Panc1 (cell line): ENCODE measurements at regions not wholly inside any gene's neighbourhood (a gene's known extent, or its start where the extent isn't known, plus 50 kb on each side); places are given as distances from the start of the nearest gene placed in this dataset.

ENCODE experiments used
- ATAC-seq: fragments of 200-7000 bp; cut with Tn5 transposase; 2 replicates; pipeline ENCODE4 v1.9.1; 2020; ENCODE audit warnings: mild to moderate bottlenecking, moderate library complexity
- BruUV-seq: library from RNA; stranded (reverse); fragments of 400-500 nt; replicated peaks from 2 replicates; lab custom pipeline; 2021; lab: Mats Ljungman, UMichigan
- CTCF ChIA-PET: fragments of 300-600 bp; sonication (Branson Sonifier 250); formaldehyde crosslinking; loops from one replicate; lab custom pipeline; 2022; ENCODE audit warnings: antibody characterized with exemption; lab: Charles Lee
- POLR2A ChIA-PET: fragments of 300-600 bp; sonication (Branson Sonifier 250); formaldehyde crosslinking; loops from one replicate; lab custom pipeline; 2022; ENCODE audit warnings: antibody characterized with exemption; lab: Charles Lee
- DNase-seq: peaks from one replicate; pipeline ENCODE4 v3.0.0-alpha.2; 2010; ENCODE audit warnings: low read depth, low spot score
- H3K27ac ChIP-seq: 2 replicates; pipeline ENCODE4 v1.5.1; 2011; ENCODE audit warnings: mild to moderate bottlenecking, low read length, inconsistent platforms
- H3K27me3 ChIP-seq: fragments of 200-500 bp; sonication (Bioruptor generic); 2 replicates; pipeline ENCODE4 v1.6.0; 2014; ENCODE audit warnings: low read length, inconsistent platforms; ENCODE audit not compliant: control insufficient read depth, insufficient read depth
- H3K36me3 ChIP-seq: fragments of 200-500 bp; sonication (Bioruptor generic); 2 replicates; pipeline ENCODE4 v1.5.1; 2014; ENCODE audit warnings: inconsistent platforms, mild to moderate bottlenecking, low read length, moderate library complexity; ENCODE audit not compliant: control insufficient read depth, insufficient read depth
- H3K4me1 ChIP-seq: 2 replicates; pipeline ENCODE4 v1.5.1; 2011; ENCODE audit warnings: inconsistent platforms, mild to moderate bottlenecking, low read length, moderate library complexity; ENCODE audit not compliant: control insufficient read depth, insufficient read depth
- H3K4me3 ChIP-seq, 2 experiments: 2 replicates each; pipeline ENCODE4 v1.5.1; 2011 to 2012; ENCODE audit warnings: low read depth in 2 of 2, low read length in 2 of 2, mild to moderate bottlenecking in 2 of 2, inconsistent platforms in 1 of 2, moderate library complexity in 1 of 2
- H3K9me3 ChIP-seq: fragments of 200-500 bp; sonication (Bioruptor generic); 2 replicates; pipeline ENCODE4 v1.5.1; 2014; ENCODE audit warnings: low read depth, mild to moderate bottlenecking, inconsistent platforms, low read length, moderate library complexity; ENCODE audit not compliant: control insufficient read depth, insufficient read depth
- POLR2AphosphoS5 ChIP-seq: IDR thresholded peaks from 2 replicates; pipeline ENCODE4 v1.6.1; 2012; ENCODE audit warnings: mild to moderate bottlenecking, low read depth, low read length, moderate library complexity
- REST ChIP-seq, 2 experiments: IDR thresholded peaks; 2 replicates each; pipeline ENCODE4 v1.6.1; 2011 to 2012; ENCODE audit warnings: low read depth in 2 of 2, control low read depth in 1 of 2, low read length in 1 of 2, mild to moderate bottlenecking in 1 of 2, moderate library complexity in 1 of 2; ENCODE audit not compliant: insufficient read depth in 1 of 2
- SIN3A ChIP-seq: IDR thresholded peaks from 2 replicates; pipeline ENCODE4 v1.6.1; 2012; ENCODE audit warnings: low read depth, mild to moderate bottlenecking, low read length, moderate library complexity, borderline replicate concordance; ENCODE audit not compliant: insufficient read depth
- TCF7L2 ChIP-seq: IDR thresholded peaks from 2 replicates; pipeline ENCODE4 v1.6.1; 2011; ENCODE audit warnings: mild to moderate bottlenecking, low read depth, low read length, inconsistent platforms
- in situ Hi-C: cut with HindIII; loops from 2 replicates; pipeline ENCODE4 v1.10.0; 2016; ENCODE audit warnings: low sequenced_read_pairs, low pct_unique_long_range_greater_than_20kb
- intact Hi-C: fragments of 100-400 bp; cut with micrococcal nuclease; formaldehyde crosslinking; loops from one replicate; pipeline ENCODE4 v1.10.0; 2022; ENCODE audit not compliant: unreplicated experiment
- TF ChIP-seq, protein P1 (sequence below): fragments of 450-650 bp; IDR thresholded peaks from 2 replicates; pipeline ENCODE4 v1.5.1; 2017; ENCODE audit warnings: mild to moderate bottlenecking

DNA sequence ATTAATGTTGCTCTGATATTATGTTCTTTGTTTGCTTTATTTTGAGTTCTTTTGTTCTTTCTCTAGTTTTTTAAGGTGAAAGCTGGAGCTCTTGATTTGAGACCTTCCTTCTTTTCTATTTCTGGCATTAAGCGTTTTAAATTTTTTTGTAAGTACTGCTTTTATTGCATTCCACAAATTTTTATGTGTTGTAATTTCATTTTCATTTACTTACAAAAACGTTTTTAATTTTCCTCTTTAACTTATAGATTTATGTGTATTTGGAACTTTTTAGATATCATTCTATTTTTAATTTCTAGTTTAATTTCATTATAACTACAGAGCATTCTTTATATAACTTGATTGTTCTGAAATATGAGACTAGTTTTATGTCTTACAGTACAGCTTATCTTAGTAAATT lies 395.6 kb downstream of the ETV1 start:
- no peak for TF ChIP-seq SIN3A
- no peak for TF ChIP-seq POLR2AphosphoS5
- TF ChIP-seq TCF7L2, result no peak
- TF ChIP-seq, protein P1, sequence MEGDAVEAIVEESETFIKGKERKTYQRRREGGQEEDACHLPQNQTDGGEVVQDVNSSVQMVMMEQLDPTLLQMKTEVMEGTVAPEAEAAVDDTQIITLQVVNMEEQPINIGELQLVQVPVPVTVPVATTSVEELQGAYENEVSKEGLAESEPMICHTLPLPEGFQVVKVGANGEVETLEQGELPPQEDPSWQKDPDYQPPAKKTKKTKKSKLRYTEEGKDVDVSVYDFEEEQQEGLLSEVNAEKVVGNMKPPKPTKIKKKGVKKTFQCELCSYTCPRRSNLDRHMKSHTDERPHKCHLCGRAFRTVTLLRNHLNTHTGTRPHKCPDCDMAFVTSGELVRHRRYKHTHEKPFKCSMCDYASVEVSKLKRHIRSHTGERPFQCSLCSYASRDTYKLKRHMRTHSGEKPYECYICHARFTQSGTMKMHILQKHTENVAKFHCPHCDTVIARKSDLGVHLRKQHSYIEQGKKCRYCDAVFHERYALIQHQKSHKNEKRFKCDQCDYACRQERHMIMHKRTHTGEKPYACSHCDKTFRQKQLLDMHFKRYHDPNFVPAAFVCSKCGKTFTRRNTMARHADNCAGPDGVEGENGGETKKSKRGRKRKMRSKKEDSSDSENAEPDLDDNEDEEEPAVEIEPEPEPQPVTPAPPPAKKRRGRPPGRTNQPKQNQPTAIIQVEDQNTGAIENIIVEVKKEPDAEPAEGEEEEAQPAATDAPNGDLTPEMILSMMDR, result no peak
- TF ChIP-seq REST (IDR thresholded peaks at IDR 0.05; ENCODE audit: insufficient read depth in 1 of 2, low read depth in 2 of 2, low read length in 1 of 2), result no peak
- no peak for ATAC-seq
- Histone ChIP-seq H3K27ac (no peak overlapping the region), H3K4me3 (no peak overlapping the region), H3K36me3 (no peaks in the 10 kb centered on the region), H3K27me3 (no peaks in the 10 kb centered on the region), H3K9me3 (peaks cover 15% of the 10 kb centered on the region; the same call in 1 of the 2 replicates), H3K4me1 (no peaks in the 10 kb centered on the region)
- ChIA-PET CTCF (no interaction called here), POLR2A (no interaction called here)
- BruUV-seq, result no TSS peak
- in situ Hi-C loops (no loop called here), intact Hi-C loops (no loop called here)
- no peak for DNase-seq

DNA sequence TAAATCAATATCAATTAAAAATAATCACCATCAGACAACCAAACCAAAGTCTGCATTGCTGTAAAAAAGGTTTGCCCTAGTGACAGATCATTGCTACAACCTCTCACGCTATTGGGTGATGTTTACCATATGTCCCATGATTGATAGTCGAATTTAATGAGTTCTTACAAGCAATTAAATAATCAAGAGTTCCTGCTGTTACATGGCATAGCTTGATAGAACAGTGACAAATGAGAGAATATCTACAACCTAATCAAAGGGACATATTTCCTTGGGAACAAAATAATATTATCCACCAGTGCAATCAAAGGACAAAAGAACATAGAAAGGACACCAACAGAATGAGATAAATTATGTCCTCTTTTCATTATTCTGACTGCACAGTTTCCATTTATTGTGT lies 387.4 kb downstream of the ETV1 start:
- POLR2A ChIA-PET, result no interaction called here
- BruUV-seq, result no TSS peak
- intact Hi-C loops, result no loop called here
- no peaks in the 10 kb centered on the region for H3K27me3 ChIP-seq
- in situ Hi-C loops, result no loop called here
- TF ChIP-seq POLR2AphosphoS5 (no peak), SIN3A (no peak), REST (IDR thresholded peaks at IDR 0.05; ENCODE audit: insufficient read depth in 1 of 2, low read depth in 2 of 2, low read length in 1 of 2) (no peak), TCF7L2 (no peak)
- TF ChIP-seq, protein P1, result no peak
- CTCF ChIA-PET, result no interaction called here
- no peak overlapping the region for H3K4me3 ChIP-seq
- DNase-seq (no peak), ATAC-seq (no peak)
- no peaks in the 10 kb centered on the region for H3K9me3 ChIP-seq
- no peak overlapping the region for H3K27ac ChIP-seq
- H3K36me3 ChIP-seq, result no peaks in the 10 kb centered on the region
- no peaks in the 10 kb centered on the region for H3K4me1 ChIP-seq
